Kidney epithelial cell (primary cell): ENCODE measurements at regions not wholly inside any gene's neighbourhood (a gene's known extent, or its start where the extent isn't known, plus 50 kb on each side); places are given as distances from the start of the nearest gene placed in this dataset.

Experiments
- DNase-seq: peaks from one replicate; pipeline ENCODE4 v3.0.0-alpha.2; 2010; ENCODE audit warnings: low read depth
- H3K27me3 ChIP-seq: 2 replicates; pipeline ENCODE4 v1.6.0; 2011; ENCODE audit warnings: low read length; ENCODE audit not compliant: control insufficient read depth, insufficient read depth
- H3K36me3 ChIP-seq: 2 replicates; pipeline ENCODE4 v1.5.1; 2011; ENCODE audit warnings: low read length; ENCODE audit not compliant: control insufficient read depth, insufficient read depth
- H3K4me3 ChIP-seq: 2 replicates; pipeline ENCODE4 v1.5.1; 2011; ENCODE audit warnings: low read depth, mild to moderate bottlenecking, control low read depth, low read length
- TF ChIP-seq, protein P1 (sequence below): IDR thresholded peaks from 2 replicates; pipeline ENCODE4 v1.5.1; 2011; ENCODE audit warnings: mild to moderate bottlenecking, moderate library complexity, low read length, control low read depth, inconsistent platforms; ENCODE audit not compliant: insufficient read depth, poor library complexity, severe bottlenecking

DNA sequence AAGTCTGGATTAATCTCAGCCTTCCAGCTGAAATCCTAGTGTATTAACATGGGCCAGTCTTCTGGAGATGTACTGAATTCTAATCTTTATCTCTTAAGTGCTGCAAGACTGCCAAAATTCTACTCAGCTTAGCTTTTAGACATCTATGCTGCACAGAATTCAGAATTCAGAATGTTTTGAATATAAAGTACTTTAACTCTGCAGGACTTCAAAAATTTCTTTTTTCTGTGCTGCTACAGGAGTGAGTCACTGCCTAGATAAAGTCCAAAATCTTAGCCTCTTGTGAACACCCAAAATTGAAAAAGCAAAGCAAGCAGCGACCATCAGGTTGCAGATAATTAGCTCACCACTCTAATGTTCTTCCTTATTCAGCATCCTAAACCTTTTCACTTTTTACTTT lies 1092.6 kb upstream of the PCDH10 start:
- no peak for DNase-seq
- TF ChIP-seq, protein P1, sequence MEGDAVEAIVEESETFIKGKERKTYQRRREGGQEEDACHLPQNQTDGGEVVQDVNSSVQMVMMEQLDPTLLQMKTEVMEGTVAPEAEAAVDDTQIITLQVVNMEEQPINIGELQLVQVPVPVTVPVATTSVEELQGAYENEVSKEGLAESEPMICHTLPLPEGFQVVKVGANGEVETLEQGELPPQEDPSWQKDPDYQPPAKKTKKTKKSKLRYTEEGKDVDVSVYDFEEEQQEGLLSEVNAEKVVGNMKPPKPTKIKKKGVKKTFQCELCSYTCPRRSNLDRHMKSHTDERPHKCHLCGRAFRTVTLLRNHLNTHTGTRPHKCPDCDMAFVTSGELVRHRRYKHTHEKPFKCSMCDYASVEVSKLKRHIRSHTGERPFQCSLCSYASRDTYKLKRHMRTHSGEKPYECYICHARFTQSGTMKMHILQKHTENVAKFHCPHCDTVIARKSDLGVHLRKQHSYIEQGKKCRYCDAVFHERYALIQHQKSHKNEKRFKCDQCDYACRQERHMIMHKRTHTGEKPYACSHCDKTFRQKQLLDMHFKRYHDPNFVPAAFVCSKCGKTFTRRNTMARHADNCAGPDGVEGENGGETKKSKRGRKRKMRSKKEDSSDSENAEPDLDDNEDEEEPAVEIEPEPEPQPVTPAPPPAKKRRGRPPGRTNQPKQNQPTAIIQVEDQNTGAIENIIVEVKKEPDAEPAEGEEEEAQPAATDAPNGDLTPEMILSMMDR: no peak
- Histone ChIP-seq H3K36me3 (no peaks in the 10 kb centered on the region), H3K27me3 (no peaks in the 10 kb centered on the region), H3K4me3 (no peak overlapping the region)

DNA sequence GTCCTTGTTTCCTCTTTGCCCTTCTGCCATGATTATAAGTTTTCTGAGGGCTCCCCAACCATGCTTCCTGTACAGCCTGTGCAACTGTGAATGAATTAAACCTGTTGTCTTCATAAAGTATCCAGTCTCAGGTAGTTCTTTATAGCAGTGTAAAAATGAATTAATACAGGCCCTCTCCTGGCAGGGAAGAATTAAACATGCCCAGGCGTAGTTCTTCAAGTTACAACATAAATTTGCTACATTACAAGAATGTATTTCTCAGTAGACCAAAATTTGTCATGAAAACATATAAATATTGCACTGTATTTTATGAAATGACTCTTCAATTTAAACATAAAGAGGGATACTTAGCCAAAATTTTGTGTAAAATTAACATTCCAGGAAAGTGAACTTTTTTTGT lies 1089.9 kb upstream of the PCDH10 start:
- TF ChIP-seq, protein P1: no peak
- DNase-seq: no peak

DNA sequence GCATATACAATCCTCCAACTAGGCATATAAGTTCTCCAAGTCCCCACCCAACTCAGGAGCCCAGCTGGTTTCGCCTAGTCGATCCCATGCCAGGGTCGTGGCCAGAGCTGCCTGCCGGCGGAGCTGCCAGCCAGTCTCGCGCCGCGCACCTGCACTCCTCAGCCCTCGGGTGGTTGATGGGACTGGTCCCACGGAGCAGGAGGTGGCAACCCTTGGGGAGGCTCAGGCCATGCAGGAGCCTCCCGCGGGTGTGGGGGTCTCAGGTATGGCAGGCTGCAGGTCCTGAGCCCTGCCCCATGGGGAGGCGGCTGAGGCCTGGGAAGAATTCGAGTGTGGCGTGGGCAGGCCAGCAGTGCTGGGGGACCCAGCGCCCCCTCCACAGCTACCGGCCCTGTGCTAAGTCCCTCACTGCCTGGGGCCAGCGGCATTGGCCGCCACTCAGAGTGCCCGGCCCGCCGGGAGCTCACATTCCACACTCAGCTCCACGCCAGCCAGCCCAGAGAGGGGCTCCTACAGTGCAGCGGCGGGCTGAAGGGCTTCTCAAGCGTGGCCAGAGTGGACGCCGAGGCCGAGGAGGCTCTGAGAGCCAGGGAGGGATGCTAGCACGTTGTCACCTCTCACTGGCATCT lies 1086.4 kb upstream of the PCDH10 start:
- H3K36me3 ChIP-seq: no peaks in the 10 kb centered on the region
- no peak overlapping the region for H3K4me3 ChIP-seq
- H3K27me3 ChIP-seq: no peaks in the 10 kb centered on the region
- no peak for DNase-seq
- TF ChIP-seq, protein P1: no peak

More for the DNA sequence above, 1089.9 kb upstream of the PCDH10 start:
- H3K4me3 ChIP-seq: no peak overlapping the region
- no peaks in the 10 kb centered on the region for H3K36me3 ChIP-seq
- no peaks in the 10 kb centered on the region for H3K27me3 ChIP-seq

DNA sequence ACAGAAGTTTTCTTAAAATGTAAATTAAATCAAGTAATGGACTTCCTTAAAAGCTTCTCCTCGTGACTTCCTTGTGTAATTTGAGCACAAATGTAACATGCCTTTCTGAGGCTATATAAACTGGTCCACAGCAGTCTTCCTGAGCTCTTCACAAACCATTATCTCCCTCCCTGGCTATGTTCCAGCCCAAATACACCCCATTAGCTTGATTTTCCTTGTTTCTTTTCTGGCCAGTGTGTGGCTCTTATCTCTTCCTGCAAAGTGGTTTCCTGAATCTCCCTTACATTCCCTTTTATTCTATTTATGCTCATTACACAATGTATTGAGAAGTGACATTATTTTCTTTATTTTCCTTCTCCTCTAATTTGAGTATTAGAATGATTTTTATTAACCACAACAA lies 1085.3 kb upstream of the PCDH10 start:
- no peak overlapping the region for H3K4me3 ChIP-seq
- TF ChIP-seq, protein P1: no peak
- H3K36me3 ChIP-seq: no peaks in the 10 kb centered on the region
- DNase-seq: no peak
- no peaks in the 10 kb centered on the region for H3K27me3 ChIP-seq

DNA sequence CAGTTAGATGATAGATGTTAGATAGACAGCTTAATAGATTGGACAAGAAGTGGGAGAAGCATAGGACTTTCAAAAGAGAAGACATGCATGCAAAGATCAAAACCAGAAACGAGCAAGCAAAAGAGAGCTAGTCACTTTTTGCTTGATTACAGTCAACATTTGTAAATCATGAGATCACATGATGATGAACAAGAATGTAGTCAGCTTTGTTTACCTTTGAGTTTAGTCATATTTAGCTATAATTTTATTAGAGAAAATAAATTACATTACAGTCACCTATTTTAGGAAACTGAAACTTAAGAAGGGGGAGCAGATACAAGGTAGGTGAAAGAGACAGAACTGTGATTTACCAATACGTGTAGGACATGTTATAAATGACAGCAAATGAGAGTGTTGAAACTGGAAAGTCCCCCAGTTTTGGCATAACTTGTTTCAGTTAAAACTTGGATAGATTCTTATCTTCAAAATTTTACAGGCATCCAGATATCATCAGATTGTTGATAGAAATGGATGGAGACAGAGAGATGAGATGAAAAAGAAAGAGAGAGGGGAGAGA lies 1083.1 kb upstream of the PCDH10 start:
- no peak for DNase-seq
- TF ChIP-seq, protein P1: no peak
- H3K27me3 ChIP-seq: no peaks in the 10 kb centered on the region
- no peak overlapping the region for H3K4me3 ChIP-seq
- H3K36me3 ChIP-seq: no peaks in the 10 kb centered on the region

DNA sequence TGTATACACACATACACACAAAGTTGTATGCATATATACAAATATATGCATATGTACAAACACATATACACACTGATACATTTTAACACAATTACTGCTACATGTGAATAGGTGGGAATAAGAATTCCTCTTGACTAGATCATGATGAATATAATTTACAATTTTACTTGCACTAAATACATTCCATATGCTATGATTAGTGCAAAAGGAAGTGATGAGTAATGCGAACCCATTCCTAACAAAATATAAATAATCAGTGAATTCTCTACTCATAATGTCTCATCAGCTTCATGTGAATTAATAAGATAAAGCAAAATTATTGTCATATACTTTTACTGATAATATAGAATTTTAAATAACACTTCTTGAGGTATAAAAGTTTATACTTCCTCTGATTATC lies 1077.3 kb upstream of the PCDH10 start:
- H3K4me3 ChIP-seq: no peak overlapping the region
- no peak for DNase-seq
- no peaks in the 10 kb centered on the region for H3K27me3 ChIP-seq
- TF ChIP-seq, protein P1: no peak
- no peaks in the 10 kb centered on the region for H3K36me3 ChIP-seq
